HCT116 (cell line): ENCODE measurements at regions not wholly inside any gene's neighbourhood (a gene's known extent, or its start where the extent isn't known, plus 50 kb on each side); places are given as distances from the start of the nearest gene placed in this dataset.

Experiments used
- ATAC-seq: fragments of 200-7000 bp; cut with Tn5 transposase; 2 replicates; pipeline ENCODE4 v1.9.1; 2020; ENCODE audit warnings: mild to moderate bottlenecking, moderate library complexity
- BruUV-seq: library from RNA; stranded (reverse); fragments of 400-500 nt; replicated peaks from 2 replicates; lab custom pipeline; 2021; lab: Mats Ljungman, UMichigan
- CTCF ChIA-PET: fragments of 300-600 bp; sonication (Branson Sonifier 250); formaldehyde crosslinking; loops from one replicate; lab custom pipeline; 2021; ENCODE audit warnings: antibody characterized with exemption; lab: Charles Lee
- POLR2A ChIA-PET: fragments of 300-600, 350-600 bp; sonication (Branson Sonifier 250); formaldehyde crosslinking; loops from one replicate; lab custom pipeline; 2021; ENCODE audit warnings: antibody characterized with exemption; lab: Charles Lee
- RAD21 ChIA-PET, 2 experiments: fragments of 300-600 bp; sonication (Branson Sonifier 250); formaldehyde crosslinking; loops; one replicate each; lab custom pipeline; 2023; ENCODE audit warnings: low total read pairs in 2 of 2; ENCODE audit not compliant: uncharacterized antibody in 2 of 2, unreplicated experiment in 2 of 2, low non-redundant PET in 1 of 2; lab: Charles Lee
- DNase-seq: peaks from one replicate; pipeline ENCODE4 v3.0.0-alpha.2; 2010; ENCODE audit warnings: low read depth, low spot score
- H2AFZ ChIP-seq: fragments of 200-600 bp; shearing (Covaris generic), sonication (generic); 2 replicates; pipeline ENCODE4 v1.6.1; 2017; ENCODE audit warnings: low read depth, mixed run types, mixed read lengths, antibody characterized with exemption, low read length; ENCODE audit not compliant: poor library complexity, severe bottlenecking
- H3K27ac ChIP-seq: 2 replicates; pipeline ENCODE4 v1.5.1; 2012; ENCODE audit warnings: low read depth, low read length
- H3K27me3 ChIP-seq: fragments of 200-600 bp; sonication (generic); 2 replicates; pipeline ENCODE4 v1.6.1; 2016; ENCODE audit warnings: mixed run types, low read length, mixed read lengths; ENCODE audit not compliant: insufficient read depth
- H3K36me3 ChIP-seq, 2 experiments: fragments of 200-500 bp in 1 of 2; fragments of 200-600 bp in 1 of 2; sonication (Bioruptor generic) in 1 of 2; sonication (generic) in 1 of 2; 2 replicates each; pipeline versions ENCODE4 v1.5.1 to v1.6.1; 2014 to 2016; ENCODE audit warnings: low read length in 2 of 2, inconsistent platforms in 1 of 2, mixed read lengths in 1 of 2, mixed run types in 1 of 2; ENCODE audit not compliant: insufficient read depth in 2 of 2, control insufficient read depth in 1 of 2
- H3K4me1 ChIP-seq, 2 experiments: fragments of 200-600 bp in 1 of 2; sonication (generic) in 1 of 2; 2 replicates each; pipeline versions ENCODE4 v1.5.1 to v1.6.1; 2012 to 2017; ENCODE audit warnings: low read length in 2 of 2, inconsistent platforms in 1 of 2, mild to moderate bottlenecking in 1 of 2, mixed read lengths in 1 of 2, mixed run types in 1 of 2, moderate library complexity in 1 of 2; ENCODE audit not compliant: insufficient read depth in 2 of 2, control insufficient read depth in 1 of 2
- H3K4me2 ChIP-seq: fragments of 200-600 bp; sonication (generic); 2 replicates; pipeline ENCODE4 v1.6.1; 2017; ENCODE audit warnings: mixed run types, low read length, mixed read lengths
- H3K4me3 ChIP-seq, 2 experiments: fragments of 200-600 bp in 1 of 2; sonication (generic) in 1 of 2; replicated peaks in 1 of 2; 2 replicates each; pipeline ENCODE4 v1.5.1; 2011 to 2016; ENCODE audit warnings: low read length in 2 of 2, control low read depth in 1 of 2, low read depth in 1 of 2, mild to moderate bottlenecking in 1 of 2, mixed read lengths in 1 of 2, mixed run types in 1 of 2
- H3K79me2 ChIP-seq: fragments of 200-600 bp; sonication (generic); 2 replicates; pipeline ENCODE4 v1.6.1; 2017; ENCODE audit warnings: mild to moderate bottlenecking, mixed run types, low read length, moderate library complexity, mixed read lengths; ENCODE audit not compliant: insufficient read depth
- H3K9ac ChIP-seq: fragments of 200-600 bp; sonication (generic); 2 replicates; pipeline ENCODE4 v1.6.1; 2016; ENCODE audit warnings: low read length, mixed read lengths
- H3K9me2 ChIP-seq: fragments of 200-600 bp; sonication (generic), shearing (Covaris generic); 2 replicates; pipeline ENCODE4 v1.6.1; 2017; ENCODE audit warnings: mixed run types, mild to moderate bottlenecking, moderate library complexity; ENCODE audit not compliant: insufficient read depth
- H3K9me3 ChIP-seq, 2 experiments: fragments of 200-500 bp in 1 of 2; fragments of 200-600 bp in 1 of 2; sonication (Bioruptor generic) in 1 of 2; sonication (generic) in 1 of 2; 2 replicates each; pipeline ENCODE4 v1.6.1; 2014 to 2017; ENCODE audit warnings: low read length in 2 of 2, mixed read lengths in 2 of 2, inconsistent platforms in 1 of 2, low read depth in 1 of 2, mild to moderate bottlenecking in 1 of 2, mixed run types in 1 of 2, moderate library complexity in 1 of 2; ENCODE audit not compliant: control insufficient read depth in 1 of 2, insufficient read depth in 1 of 2
- H4K20me1 ChIP-seq: fragments of 200-600 bp; sonication (generic), shearing (Covaris generic); 2 replicates; pipeline ENCODE4 v1.6.1; 2017; ENCODE audit warnings: mixed run types, mild to moderate bottlenecking, moderate library complexity; ENCODE audit not compliant: insufficient read depth
- CBX3 ChIP-seq: IDR thresholded peaks from 2 replicates; pipeline ENCODE4 v1.6.1; 2012; ENCODE audit warnings: low read depth
- EGR1 ChIP-seq: IDR thresholded peaks from 2 replicates; pipeline ENCODE4 v1.6.1; 2012; ENCODE audit warnings: low read depth
- ELF1 ChIP-seq: IDR thresholded peaks from 2 replicates; pipeline ENCODE4 v1.6.1; 2012; ENCODE audit warnings: low read depth, borderline replicate concordance
- EZH2 ChIP-seq: fragments of 200-600 bp; sonication (generic); IDR thresholded peaks from 2 replicates; pipeline ENCODE4 v1.6.1; 2017; ENCODE audit warnings: antibody characterized with exemption, mixed run types
- EZH2phosphoT487 ChIP-seq: fragments of 200-600 bp; IDR thresholded peaks from 2 replicates; pipeline ENCODE4 v1.6.1; 2018; ENCODE audit warnings: antibody characterized with exemption, borderline replicate concordance
- FOSL1 ChIP-seq: IDR thresholded peaks from 2 replicates; pipeline ENCODE4 v1.6.1; 2012; ENCODE audit warnings: low read depth
- JUND ChIP-seq: IDR thresholded peaks from 2 replicates; pipeline ENCODE4 v1.6.1; 2012
- POLR2A ChIP-seq: IDR thresholded peaks from 2 replicates; pipeline ENCODE4 v1.7.0; 2011; ENCODE audit warnings: borderline replicate concordance; ENCODE audit not compliant: insufficient read depth, insufficient read length; ENCODE audit errors: extremely low read depth
- RAD21 ChIP-seq: IDR thresholded peaks from 2 replicates; pipeline ENCODE4 v1.6.1; 2012; ENCODE audit warnings: low read depth, mild to moderate bottlenecking
- SP1 ChIP-seq: IDR thresholded peaks from 2 replicates; pipeline ENCODE4 v1.6.1; 2012; ENCODE audit warnings: low read depth
- SRF ChIP-seq: IDR thresholded peaks from 2 replicates; pipeline ENCODE4 v1.6.1; 2012; ENCODE audit warnings: low read depth
- TCF7L2 ChIP-seq: IDR thresholded peaks from 2 replicates; pipeline ENCODE4 v1.7.0; 2011; ENCODE audit warnings: borderline replicate concordance, inconsistent platforms; ENCODE audit not compliant: insufficient read depth, insufficient read length; ENCODE audit errors: extremely low read depth
- YY1 ChIP-seq: IDR thresholded peaks from 2 replicates; pipeline ENCODE4 v1.6.1; 2011; ENCODE audit warnings: low read length, low read depth, moderate library complexity, mild to moderate bottlenecking; ENCODE audit not compliant: insufficient replicate concordance; ENCODE audit errors: extremely low read depth
- ZNF274 ChIP-seq: fragments of 200-500 bp; sonication (Bioruptor generic); IDR thresholded peaks from 2 replicates; pipeline ENCODE4 v1.6.1; 2014; ENCODE audit warnings: mild to moderate bottlenecking, low read depth, low read length, inconsistent platforms
- intact Hi-C: fragments of 100-400 bp; cut with micrococcal nuclease; formaldehyde crosslinking; loops from 2 replicates; pipeline ENCODE4 v1.10.0; 2022
- TF ChIP-seq, protein P1 (sequence below): IDR thresholded peaks from 2 replicates; pipeline ENCODE4 v1.6.1; 2012
- TF ChIP-seq, protein P2 (sequence below): IDR thresholded peaks from 2 replicates; pipeline ENCODE4 v1.6.1; 2012; ENCODE audit warnings: low read depth
- TF ChIP-seq, protein P3 (sequence below): IDR thresholded peaks from 2 replicates; pipeline ENCODE4 v1.6.1; 2011; ENCODE audit warnings: mild to moderate bottlenecking, low read length, moderate library complexity; ENCODE audit not compliant: insufficient replicate concordance; ENCODE audit errors: extremely low read depth

DNA sequence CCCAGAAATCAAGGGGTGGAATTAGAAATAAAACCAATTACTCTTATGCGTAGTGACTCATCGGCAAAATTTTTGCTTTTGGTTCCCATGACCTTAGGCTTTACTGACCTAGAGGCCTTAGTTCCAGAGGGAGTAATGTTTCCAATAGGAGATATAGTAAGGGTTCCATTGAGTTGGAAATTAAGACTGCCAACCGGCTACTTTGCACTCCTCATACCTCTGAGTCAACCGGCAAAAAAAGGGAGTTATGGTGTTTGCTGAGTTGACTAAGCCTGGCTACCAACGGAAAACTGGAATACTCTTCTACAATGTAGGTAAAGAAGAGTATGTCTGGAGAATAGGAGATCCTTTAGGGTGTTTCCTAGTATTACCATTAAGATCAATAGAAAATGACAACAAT lies 919.8 kb downstream of the CENPC start:
- no peak for TF ChIP-seq EGR1
- no peak for TF ChIP-seq SP1
- TF ChIP-seq ELF1, result no peak
- no peak for TF ChIP-seq FOSL1
- TF ChIP-seq CBX3, result no peak
- TF ChIP-seq, protein P1, sequence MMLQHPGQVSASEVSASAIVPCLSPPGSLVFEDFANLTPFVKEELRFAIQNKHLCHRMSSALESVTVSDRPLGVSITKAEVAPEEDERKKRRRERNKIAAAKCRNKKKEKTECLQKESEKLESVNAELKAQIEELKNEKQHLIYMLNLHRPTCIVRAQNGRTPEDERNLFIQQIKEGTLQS, result no peak
- no peak for TF ChIP-seq JUND
- TF ChIP-seq EZH2phosphoT487, result no peak
- ChIA-PET POLR2A (no interaction called here), RAD21 (no interaction called here), CTCF (no interaction called here)
- H3K4me1 ChIP-seq, result no peaks in the 10 kb centered on the region
- H2AFZ ChIP-seq, result no peak overlapping the region
- no peaks in the 10 kb centered on the region for H4K20me1 ChIP-seq
- H3K27ac ChIP-seq, result no peak overlapping the region
- no peak overlapping the region for H3K9ac ChIP-seq
- intact Hi-C loops, result no loop called here
- H3K4me2 ChIP-seq, result no peak overlapping the region
- peaks cover 11 to 13% of the 10 kb centered on the region in 2 experiments; a peak in 2 of 4 replicates for H3K9me3 ChIP-seq
- H3K27me3 ChIP-seq, result no peaks in the 10 kb centered on the region
- H3K79me2 ChIP-seq, result no peaks in the 10 kb centered on the region
- H3K4me3 ChIP-seq, result no peak overlapping the region
- DNase-seq (no peak), ATAC-seq (no peak)
- no peaks in the 10 kb centered on the region for H3K36me3 ChIP-seq
- H3K9me2 ChIP-seq, result no peaks in the 10 kb centered on the region
- no TSS peak for BruUV-seq

DNA sequence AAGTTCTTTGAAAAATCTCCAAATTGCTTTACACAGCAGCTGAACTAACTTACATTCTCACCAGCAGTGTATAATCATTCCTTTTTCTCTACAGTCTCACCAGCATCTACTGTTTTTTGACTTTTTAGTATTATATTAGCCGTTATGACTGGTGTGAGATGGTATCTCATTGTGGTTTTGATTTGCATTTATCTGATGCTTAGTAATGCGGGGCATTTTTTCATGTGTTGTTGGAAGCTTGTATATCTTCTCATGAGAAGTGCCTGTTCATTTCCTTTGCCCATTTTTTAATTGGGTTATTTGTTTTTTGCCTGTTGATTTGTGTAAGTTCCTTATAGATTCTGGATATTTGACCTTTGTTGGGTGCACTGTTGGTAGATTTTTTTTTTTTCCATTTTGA lies 931.7 kb downstream of the CENPC start:
- Histone ChIP-seq H3K4me3 (no peak overlapping the region), H3K79me2 (no peaks in the 10 kb centered on the region), H3K9ac (no peak overlapping the region), H3K27ac (no peak overlapping the region), H2AFZ (no peak overlapping the region), H3K9me3 (peaks cover 16 to 20% of the 10 kb centered on the region in 2 experiments; a peak in 2 of 4 replicates), H3K36me3 (no peaks in the 10 kb centered on the region; a peak in 1 of 4 replicates), H4K20me1 (no peaks in the 10 kb centered on the region), H3K4me2 (no peak overlapping the region), H3K4me1 (no peaks in the 10 kb centered on the region), H3K27me3 (no peaks in the 10 kb centered on the region), H3K9me2 (no peaks in the 10 kb centered on the region)
- ChIA-PET POLR2A (no interaction called here), RAD21 (no interaction called here), CTCF (no interaction called here)
- DNase-seq (no peak), ATAC-seq (no peak)
- intact Hi-C loops, result no loop called here
- BruUV-seq, result no TSS peak
- TF ChIP-seq RAD21 (no peak), EZH2 (no peak), YY1 (no peak), TCF7L2 (no peak), EZH2phosphoT487 (no peak), SRF (no peak), ZNF274 (no peak), POLR2A (no peak)
- TF ChIP-seq, protein P2, sequence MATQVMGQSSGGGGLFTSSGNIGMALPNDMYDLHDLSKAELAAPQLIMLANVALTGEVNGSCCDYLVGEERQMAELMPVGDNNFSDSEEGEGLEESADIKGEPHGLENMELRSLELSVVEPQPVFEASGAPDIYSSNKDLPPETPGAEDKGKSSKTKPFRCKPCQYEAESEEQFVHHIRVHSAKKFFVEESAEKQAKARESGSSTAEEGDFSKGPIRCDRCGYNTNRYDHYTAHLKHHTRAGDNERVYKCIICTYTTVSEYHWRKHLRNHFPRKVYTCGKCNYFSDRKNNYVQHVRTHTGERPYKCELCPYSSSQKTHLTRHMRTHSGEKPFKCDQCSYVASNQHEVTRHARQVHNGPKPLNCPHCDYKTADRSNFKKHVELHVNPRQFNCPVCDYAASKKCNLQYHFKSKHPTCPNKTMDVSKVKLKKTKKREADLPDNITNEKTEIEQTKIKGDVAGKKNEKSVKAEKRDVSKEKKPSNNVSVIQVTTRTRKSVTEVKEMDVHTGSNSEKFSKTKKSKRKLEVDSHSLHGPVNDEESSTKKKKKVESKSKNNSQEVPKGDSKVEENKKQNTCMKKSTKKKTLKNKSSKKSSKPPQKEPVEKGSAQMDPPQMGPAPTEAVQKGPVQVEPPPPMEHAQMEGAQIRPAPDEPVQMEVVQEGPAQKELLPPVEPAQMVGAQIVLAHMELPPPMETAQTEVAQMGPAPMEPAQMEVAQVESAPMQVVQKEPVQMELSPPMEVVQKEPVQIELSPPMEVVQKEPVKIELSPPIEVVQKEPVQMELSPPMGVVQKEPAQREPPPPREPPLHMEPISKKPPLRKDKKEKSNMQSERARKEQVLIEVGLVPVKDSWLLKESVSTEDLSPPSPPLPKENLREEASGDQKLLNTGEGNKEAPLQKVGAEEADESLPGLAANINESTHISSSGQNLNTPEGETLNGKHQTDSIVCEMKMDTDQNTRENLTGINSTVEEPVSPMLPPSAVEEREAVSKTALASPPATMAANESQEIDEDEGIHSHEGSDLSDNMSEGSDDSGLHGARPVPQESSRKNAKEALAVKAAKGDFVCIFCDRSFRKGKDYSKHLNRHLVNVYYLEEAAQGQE, result no peak
- TF ChIP-seq, protein P3, sequence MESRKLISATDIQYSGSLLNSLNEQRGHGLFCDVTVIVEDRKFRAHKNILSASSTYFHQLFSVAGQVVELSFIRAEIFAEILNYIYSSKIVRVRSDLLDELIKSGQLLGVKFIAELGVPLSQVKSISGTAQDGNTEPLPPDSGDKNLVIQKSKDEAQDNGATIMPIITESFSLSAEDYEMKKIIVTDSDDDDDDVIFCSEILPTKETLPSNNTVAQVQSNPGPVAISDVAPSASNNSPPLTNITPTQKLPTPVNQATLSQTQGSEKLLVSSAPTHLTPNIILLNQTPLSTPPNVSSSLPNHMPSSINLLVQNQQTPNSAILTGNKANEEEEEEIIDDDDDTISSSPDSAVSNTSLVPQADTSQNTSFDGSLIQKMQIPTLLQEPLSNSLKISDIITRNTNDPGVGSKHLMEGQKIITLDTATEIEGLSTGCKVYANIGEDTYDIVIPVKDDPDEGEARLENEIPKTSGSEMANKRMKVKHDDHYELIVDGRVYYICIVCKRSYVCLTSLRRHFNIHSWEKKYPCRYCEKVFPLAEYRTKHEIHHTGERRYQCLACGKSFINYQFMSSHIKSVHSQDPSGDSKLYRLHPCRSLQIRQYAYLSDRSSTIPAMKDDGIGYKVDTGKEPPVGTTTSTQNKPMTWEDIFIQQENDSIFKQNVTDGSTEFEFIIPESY, result no peak
- TF ChIP-seq, protein P1, result no peak
